Activated CD8-positive, alpha-beta memory T cell treated with anti-CD3 and anti-CD28 coated beads for 36 hours (primary cell): ENCODE measurements at regions not wholly inside any gene's neighbourhood (a gene's known extent, or its start where the extent isn't known, plus 50 kb on each side); places are given as distances from the start of the nearest gene placed in this dataset.

Experiments used
- CTCF ChIA-PET: fragments of 350-600 bp; sonication (Branson Sonifier 250); formaldehyde crosslinking; loops from one replicate; lab custom pipeline; 2021; ENCODE audit warnings: antibody characterized with exemption; lab: Charles Lee
- POLR2A ChIA-PET: fragments of 350-600 bp; sonication (Branson Sonifier 250); formaldehyde crosslinking; loops from one replicate; lab custom pipeline; 2021; ENCODE audit warnings: antibody characterized with exemption; lab: Charles Lee

DNA sequence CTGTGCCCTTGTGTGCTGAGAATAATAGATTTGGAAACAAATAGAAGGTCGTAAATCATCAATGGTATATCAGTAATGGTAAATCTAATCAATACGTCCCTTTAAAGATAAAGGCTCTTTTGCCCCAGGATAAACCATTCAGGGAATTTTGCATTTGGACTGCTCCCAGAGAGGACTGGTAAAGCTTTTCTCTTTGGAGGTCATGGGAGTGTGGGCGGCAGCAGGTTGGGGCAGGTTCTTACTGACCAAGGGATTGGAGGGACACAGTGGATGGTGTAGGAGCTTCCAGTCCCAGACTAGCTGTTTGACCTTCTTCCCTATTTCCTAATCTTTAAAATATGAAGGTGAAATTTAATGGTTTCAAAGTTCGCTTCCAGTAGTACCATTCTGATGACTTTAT lies 87.8 kb upstream of the NTF3 start:
- ChIA-PET POLR2A (no interaction called here), CTCF (no interaction called here)

DNA sequence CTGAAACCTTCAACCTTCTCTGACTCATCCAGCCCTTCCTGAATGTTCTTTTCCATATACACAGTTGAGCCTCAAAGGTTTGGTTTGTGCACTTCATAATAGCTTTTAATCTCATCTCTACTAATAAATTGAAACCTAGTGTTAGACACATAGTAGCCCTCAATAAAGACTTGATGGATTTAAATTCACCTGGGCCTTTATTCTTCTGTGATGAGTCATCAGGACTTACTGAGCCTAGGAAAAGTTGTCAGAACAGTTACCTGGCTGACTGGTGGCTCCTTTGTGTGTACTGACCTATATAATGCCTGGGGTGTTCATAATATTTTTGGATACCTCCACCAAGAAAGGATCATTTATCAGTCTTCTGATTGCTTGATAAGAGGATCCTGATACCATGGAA lies 86.4 kb upstream of the NTF3 start:
- ChIA-PET CTCF (no interaction called here), POLR2A (no interaction called here)

DNA sequence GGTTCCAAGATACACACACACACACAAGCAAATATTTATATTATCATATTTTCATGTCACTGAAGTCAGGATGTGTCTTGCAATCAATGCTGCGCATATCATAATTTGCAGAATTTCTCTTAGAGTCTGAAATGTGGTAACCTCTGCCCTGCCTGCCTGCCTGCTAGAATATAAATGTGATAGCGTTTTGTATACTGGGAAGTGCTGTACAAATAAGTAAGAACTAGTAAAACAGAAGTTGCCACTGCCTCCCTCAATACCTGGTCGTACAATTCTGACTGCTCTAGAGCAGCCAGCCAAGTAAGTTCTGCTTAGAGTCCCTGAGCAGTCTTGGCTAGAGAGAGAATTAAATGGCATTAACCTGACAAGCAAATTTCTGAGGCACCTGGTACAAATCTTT lies 83.9 kb upstream of the NTF3 start:
- ChIA-PET POLR2A (no interaction called here), CTCF (no interaction called here)

DNA sequence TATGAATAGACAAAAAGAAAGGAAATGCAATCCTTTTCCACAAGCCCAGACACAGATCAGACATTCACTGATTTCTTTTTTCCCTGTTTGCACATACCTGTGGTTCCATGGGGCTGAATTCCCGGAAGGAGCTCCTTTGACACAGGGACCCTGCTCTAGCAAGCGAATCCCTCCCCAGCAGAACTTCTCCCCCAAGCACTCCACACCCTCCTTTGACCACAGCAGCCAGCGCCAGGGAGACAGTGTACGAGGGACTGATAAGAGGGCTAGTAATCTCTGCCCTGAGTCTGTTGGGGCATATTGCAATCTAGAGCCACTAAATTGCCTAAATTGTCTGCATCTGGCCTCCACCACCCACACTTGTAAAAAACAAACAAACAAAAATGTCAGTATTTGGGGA lies 83.4 kb upstream of the NTF3 start:
- POLR2A ChIA-PET: no interaction called here
- CTCF ChIA-PET: no interaction called here

DNA sequence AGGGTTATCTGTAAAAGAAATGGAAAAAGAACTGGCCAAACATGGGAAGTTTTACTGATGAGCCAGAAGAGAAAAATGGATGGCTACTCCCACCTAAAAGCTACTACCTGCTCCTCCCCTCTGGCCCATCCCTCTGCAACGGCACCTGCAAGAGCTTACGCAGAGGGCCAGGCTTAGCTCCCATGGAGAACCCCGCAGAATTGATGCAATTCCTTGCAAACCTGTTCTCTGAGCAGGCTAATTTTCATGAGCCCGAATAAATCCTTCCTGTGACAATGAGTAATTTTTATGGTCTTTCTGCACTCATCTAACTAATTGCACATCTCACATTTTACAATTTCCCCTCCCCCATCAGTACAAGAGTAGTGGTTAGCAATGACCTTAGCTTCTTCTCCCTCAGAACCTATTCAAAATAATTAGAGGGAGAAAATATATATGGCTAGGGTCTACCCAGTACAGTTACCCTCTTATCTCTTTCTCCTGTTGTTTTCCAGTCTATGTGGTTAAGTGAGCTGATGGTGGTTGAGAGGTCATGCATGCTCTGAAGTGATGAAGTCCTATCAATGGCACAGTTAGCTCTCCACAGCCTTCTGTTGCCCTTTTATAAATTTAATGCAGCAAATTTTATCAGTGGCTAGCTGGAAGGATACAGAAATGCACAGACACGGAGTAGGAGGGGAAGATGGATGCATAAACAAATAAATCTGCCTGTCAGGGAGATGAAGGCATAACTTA lies 67.7 kb upstream of the NTF3 start:
- POLR2A ChIA-PET: no interaction called here
- CTCF ChIA-PET: no interaction called here

DNA sequence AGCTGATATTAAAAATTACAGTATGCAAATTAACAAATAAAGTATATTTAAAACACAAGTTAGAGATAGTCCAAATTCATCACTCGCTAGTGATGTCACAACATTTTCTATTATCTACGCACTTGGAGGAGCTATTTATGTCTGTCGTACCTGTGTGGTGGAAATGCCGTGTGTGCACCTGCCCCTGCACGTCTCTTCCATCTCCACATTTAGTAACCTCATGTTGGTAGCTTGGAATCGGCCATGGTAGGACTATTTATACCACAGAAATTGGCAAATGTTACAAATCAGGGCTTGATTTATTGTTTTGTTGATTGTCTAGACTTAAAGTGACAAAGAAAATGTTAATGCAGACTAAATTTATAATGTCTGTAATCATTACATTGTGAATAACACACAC lies 62.6 kb upstream of the NTF3 start:
- CTCF ChIA-PET: no interaction called here
- POLR2A ChIA-PET: no interaction called here

DNA sequence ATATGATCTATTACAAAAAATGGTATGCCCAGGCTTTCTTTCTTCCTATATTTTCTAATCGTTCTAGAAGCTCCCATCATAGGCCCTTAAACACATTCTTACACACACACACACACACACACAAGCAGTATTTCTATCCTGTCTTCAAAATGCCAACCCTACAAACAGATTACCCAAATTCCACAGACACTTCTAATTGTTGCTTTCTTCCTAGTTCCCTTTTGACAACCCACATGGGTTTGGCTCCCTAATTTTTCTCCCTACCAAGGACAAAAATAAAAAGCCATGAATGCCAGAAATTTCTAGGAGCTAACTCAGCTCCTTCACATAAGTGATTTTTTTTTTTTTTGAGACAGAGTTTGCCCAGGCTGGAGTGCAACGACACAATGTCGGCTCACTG lies 60.3 kb upstream of the NTF3 start:
- ChIA-PET CTCF (no interaction called here), POLR2A (no interaction called here)

DNA sequence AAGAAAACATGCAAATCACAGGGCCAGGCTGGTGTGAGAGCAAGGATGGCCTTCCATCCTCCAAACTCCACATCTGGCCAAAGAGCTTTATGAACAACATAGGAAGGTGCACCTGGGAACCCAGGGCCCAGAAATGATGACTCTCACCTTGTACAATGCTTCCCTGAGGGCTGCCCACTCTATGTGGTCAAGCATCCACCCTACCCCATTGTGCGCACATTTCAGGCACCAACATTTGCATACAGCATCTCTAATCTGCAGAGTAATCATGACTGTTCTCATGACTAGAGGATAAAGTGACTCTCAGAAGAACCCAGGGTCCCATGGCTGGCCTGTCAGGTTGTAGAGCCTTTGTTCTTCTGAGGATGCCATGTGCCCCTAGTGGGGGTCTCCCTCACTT lies 57.2 kb upstream of the NTF3 start:
- ChIA-PET POLR2A (no interaction called here), CTCF (no interaction called here)

DNA sequence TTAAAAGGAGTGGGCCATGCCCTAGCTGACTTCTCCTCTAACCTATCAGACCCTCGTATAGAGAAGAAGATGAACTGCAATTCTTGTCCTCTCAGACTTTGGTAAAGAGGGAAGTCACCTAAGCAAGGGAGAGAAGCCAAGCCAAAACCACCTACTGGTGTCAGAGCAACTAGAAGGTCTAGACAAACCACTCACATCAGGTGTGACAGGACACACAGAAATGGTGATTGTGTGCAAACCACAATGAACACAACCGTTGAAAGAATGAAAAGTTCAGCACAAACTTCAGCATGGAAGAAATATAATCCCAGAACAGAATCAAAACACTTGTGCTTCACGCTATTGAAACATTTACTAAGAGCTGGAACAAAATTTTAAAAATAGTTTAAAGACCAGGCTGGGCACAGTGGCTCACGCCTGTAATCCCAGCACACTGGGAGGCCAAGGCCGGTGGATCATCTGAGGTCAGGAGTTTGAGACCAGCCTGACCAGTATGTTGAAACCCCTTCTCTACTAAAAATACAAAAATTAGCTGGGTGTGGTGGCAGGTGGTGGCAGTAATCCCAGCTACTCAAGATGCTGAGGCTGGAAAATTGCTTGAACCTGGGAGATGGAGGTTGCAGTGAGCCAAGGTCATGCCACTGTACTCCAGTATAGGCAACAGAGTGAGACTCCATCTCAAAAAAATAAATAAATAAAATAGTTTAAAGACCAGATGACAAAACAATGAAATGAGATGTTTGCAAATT lies 56.2 kb upstream of the NTF3 start:
- CTCF ChIA-PET: no interaction called here
- POLR2A ChIA-PET: no interaction called here

DNA sequence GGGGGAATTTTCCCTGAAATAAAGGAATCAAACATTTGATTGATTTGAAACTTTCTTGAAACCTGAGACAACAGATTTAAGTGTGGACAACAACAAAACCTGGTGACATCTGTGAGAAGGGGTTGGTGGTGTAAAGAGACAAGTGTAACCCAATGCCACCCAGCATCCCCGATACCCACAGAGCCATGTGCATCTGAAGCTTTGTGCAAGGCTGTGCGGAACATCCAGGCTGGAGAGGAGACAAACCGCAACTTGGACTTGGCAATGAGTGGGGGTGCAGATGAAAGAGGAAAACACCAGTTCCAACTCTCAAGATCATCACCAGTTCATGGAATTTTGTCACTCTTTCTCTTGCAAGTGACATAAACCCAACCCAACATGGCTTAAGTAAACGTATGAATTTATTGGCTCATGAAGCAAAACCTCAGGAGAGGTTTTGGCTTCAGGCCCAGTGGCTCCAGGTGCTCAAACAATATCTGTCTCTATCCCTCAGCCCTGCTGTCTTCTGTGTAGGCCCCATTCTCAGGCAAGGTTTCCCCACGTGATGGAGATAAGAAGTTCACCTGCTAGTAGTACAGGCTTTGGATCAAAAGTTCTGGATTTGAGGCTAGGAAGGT lies 55.2 kb upstream of the NTF3 start:
- CTCF ChIA-PET: no interaction called here
- POLR2A ChIA-PET: no interaction called here

DNA sequence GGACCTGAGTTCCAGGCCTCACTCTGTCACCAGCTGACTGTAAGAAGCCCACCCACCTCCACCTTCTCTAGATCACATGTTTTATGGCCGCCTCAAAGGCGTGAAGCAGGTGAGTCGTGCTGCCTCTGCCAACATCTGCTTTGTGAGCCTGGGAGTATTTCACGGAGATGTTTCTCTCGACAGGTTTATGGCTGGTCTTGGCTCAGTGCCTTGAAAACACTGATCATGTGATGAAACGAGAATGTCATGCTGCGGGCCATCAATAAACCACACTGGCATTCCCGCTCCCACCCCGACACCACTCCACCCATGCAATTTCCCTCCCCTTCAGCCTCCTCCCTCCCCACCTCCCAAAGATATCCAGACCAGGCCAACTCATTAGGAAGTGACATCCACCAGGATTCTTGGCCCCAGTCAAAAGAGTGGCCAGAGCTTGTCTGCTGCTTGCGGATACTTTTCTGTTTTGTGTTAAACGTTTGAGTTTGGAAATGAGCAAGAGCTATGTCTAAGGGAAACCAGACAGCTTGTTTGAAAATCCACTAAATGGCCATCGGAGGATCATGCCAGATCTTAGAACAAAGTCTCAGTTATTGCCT lies 53.8 kb upstream of the NTF3 start:
- ChIA-PET POLR2A (no interaction called here), CTCF (no interaction called here)

DNA sequence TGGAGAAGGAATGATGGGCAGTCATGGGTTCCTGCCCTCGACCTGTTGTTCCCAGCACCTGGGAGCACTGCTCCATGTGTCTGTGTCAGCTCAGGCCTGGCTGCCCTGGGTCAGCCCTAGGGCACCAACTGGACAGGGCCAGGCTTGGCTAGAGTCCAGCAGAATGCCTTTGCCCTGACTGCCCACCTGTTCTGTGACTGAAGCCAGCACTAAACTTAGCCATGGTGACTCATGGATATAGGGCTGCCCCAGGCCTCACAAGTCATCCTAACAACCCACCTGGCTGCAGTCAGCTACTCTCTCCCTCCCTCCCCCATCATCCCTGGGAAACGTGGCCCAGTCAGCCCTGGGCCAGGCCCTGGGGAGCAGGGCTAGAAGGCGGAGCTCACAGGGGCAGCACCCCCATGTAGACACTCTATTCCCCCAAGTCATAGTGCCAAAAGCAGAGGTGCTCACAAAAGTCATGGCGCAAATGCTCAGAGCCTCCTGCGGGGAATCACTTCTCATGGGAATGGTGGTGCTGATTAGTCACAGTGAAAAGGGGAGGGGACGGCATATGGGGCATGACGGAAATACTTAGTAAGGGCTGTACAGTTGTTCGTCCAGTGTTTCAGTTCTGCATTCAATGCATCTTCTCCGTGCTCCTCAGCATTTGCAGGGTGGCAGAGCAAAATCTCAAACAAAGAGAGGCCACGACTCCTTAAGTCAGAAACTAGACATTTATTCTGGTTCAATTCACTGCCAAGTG lies 52.0 kb upstream of the NTF3 start:
- POLR2A ChIA-PET: no interaction called here
- CTCF ChIA-PET: no interaction called here
